Naive thymus-derived CD4-positive, alpha-beta T cell (primary cell): ENCODE measurements at regions not wholly inside any gene's neighbourhood (a gene's known extent, or its start where the extent isn't known, plus 50 kb on each side); places are given as distances from the start of the nearest gene placed in this dataset.

Experiments used
- ATAC-seq: fragments of 150-1000 bp; cut with Tn5 transposase; 2 replicates; pipeline ENCODE4 v1.10.0; 2021; ENCODE audit warnings: mild to moderate bottlenecking, moderate library complexity
- CTCF ChIA-PET: fragments of 350-600 bp; sonication (Branson Sonifier 250); formaldehyde crosslinking; loops from one replicate; lab custom pipeline; 2021; ENCODE audit warnings: antibody characterized with exemption; lab: Charles Lee
- POLR2A ChIA-PET: fragments of 350-600 bp; sonication (Branson Sonifier 250); formaldehyde crosslinking; loops from one replicate; lab custom pipeline; 2021; ENCODE audit warnings: antibody characterized with exemption, inconsistent platforms; lab: Charles Lee
- DNase-seq, 9 donors: peaks; one replicate each; pipeline versions ENCODE4 v3.0.0 to v3.0.0-alpha.2; 2020 to 2022; ENCODE audit warnings: mixed read lengths in 1 of 9
- H3K27ac ChIP-seq: one replicate; pipeline ENCODE4 v1.7.0; 2013; ENCODE audit warnings: mild to moderate bottlenecking, low read depth, low read length, moderate library complexity
- H3K27me3 ChIP-seq, 2 donors: one replicate each; pipeline ENCODE4 v1.7.0; 2013; ENCODE audit warnings: low read length in 2 of 2, mild to moderate bottlenecking in 2 of 2, moderate library complexity in 2 of 2; ENCODE audit not compliant: control insufficient read depth in 2 of 2, insufficient read depth in 2 of 2
- H3K36me3 ChIP-seq, 3 experiments: 1 replicate in 2 of 3; 2 replicates in 1 of 3; pipeline ENCODE4 v1.7.0; 2013; ENCODE audit warnings: low read length in 3 of 3, mild to moderate bottlenecking in 3 of 3, moderate library complexity in 1 of 3; ENCODE audit not compliant: insufficient read depth in 3 of 3, control insufficient read depth in 2 of 3
- H3K4me1 ChIP-seq, 2 donors: one replicate each; pipeline ENCODE4 v1.7.0; 2013; ENCODE audit warnings: low read length in 2 of 2, mild to moderate bottlenecking in 2 of 2, moderate library complexity in 1 of 2; ENCODE audit not compliant: control insufficient read depth in 2 of 2, insufficient read depth in 2 of 2
- H3K4me3 ChIP-seq: 2 replicates; pipeline ENCODE4 v1.7.0; 2013; ENCODE audit warnings: mild to moderate bottlenecking, low read length
- H3K9me3 ChIP-seq, 3 experiments: 1 replicate in 2 of 3; 2 replicates in 1 of 3; pipeline ENCODE4 v1.7.0; 2013; ENCODE audit warnings: low read length in 3 of 3; ENCODE audit not compliant: control insufficient read depth in 2 of 3
- H3K27ac Mint-ChIP-seq, 9 donors: one replicate each; pipeline ENCODE4 v1.8.0; 2020 to 2022; ENCODE audit warnings: mixed read lengths in 9 of 9, mild to moderate bottlenecking in 8 of 9, moderate library complexity in 5 of 9, inconsistent platforms in 2 of 9
- H3K27me3 Mint-ChIP-seq, 5 donors: one replicate each; pipeline ENCODE4 v1.8.0; 2021 to 2022; ENCODE audit warnings: mixed read lengths in 5 of 5, mild to moderate bottlenecking in 1 of 5
- H3K36me3 Mint-ChIP-seq, 5 donors: one replicate each; pipeline ENCODE4 v1.8.0; 2020 to 2022; ENCODE audit warnings: mixed read lengths in 5 of 5, mild to moderate bottlenecking in 3 of 5, inconsistent platforms in 1 of 5
- H3K4me1 Mint-ChIP-seq, 7 donors: one replicate each; pipeline ENCODE4 v1.8.0; 2020 to 2022; ENCODE audit warnings: mixed read lengths in 7 of 7, mild to moderate bottlenecking in 3 of 7, inconsistent platforms in 1 of 7
- H3K4me3 Mint-ChIP-seq, 10 donors: one replicate each; pipeline ENCODE4 v1.8.0; 2020 to 2022; ENCODE audit warnings: mild to moderate bottlenecking in 10 of 10, mixed read lengths in 10 of 10, moderate library complexity in 6 of 10, inconsistent platforms in 2 of 10
- H3K9me3 Mint-ChIP-seq, 11 donors: one replicate each; pipeline ENCODE4 v1.8.0; 2020 to 2022; ENCODE audit warnings: mixed read lengths in 11 of 11, mild to moderate bottlenecking in 4 of 11, inconsistent platforms in 1 of 11, moderate library complexity in 1 of 11
- intact Hi-C, 2 donors: fragments of 100-400 bp; cut with micrococcal nuclease; formaldehyde crosslinking; loops; one replicate each; pipeline ENCODE4 v1.15.1; 2023

- CTCF ChIA-PET, result no interaction called here
- Histone ChIP-seq H3K4me3 (no peak overlapping the region), H3K9me3 (no peaks in the 10 kb centered on the region), H3K27me3 (no peaks in the 10 kb centered on the region), H3K36me3 (no peaks in the 10 kb centered on the region), H3K27ac (no peak overlapping the region), H3K4me1 (no peaks in the 10 kb centered on the region)
- POLR2A ChIA-PET, result no interaction called here
- ATAC-seq, result no peak
- intact Hi-C loops, result no loop called here
- H3K36me3 Mint-ChIP-seq, result no peaks in the 10 kb centered on the region
- H3K4me3 Mint-ChIP-seq, result no peak overlapping the region
- H3K27me3 Mint-ChIP-seq, result peaks cover 0 to 13% (median 8%) of the 10 kb centered on the region in 5 donors
- DNase-seq, result no peak
- peaks cover 0 to 3% (median 0%) of the 10 kb centered on the region in 11 donors for H3K9me3 Mint-ChIP-seq
- H3K27ac Mint-ChIP-seq, result no peak overlapping the region
- H3K4me1 Mint-ChIP-seq, result peaks cover 0 to 2% (median 0%) of the 10 kb centered on the region in 7 donors
These were observed 60.9 kb upstream of the NMNAT3 start for GRCh38 chr3:139738697-139739096.

GRCh38 chr3:139737682-139738361 lies 60.0 kb upstream of the NMNAT3 start:
- intact Hi-C loops, result no loop called here
- ChIA-PET CTCF (no interaction called here), POLR2A (no interaction called here)
- Mint-ChIP-seq H3K27ac (no peak overlapping the region), H3K4me3 (no peak overlapping the region), H3K27me3 (peaks cover 0 to 16% (median 4%) of the 10 kb centered on the region in 5 donors), H3K4me1 (peaks cover 0 to 2% (median 0%) of the 10 kb centered on the region in 7 donors), H3K9me3 (peaks cover 0 to 7% (median 0%) of the 10 kb centered on the region in 11 donors), H3K36me3 (no peaks in the 10 kb centered on the region)
- ATAC-seq (no peak), DNase-seq (no peak)
- H3K27me3 ChIP-seq, result no peaks in the 10 kb centered on the region
- no peaks in the 10 kb centered on the region for H3K36me3 ChIP-seq
- no peak overlapping the region for H3K27ac ChIP-seq
- H3K9me3 ChIP-seq, result no peaks in the 10 kb centered on the region
- no peaks in the 10 kb centered on the region for H3K4me1 ChIP-seq
- H3K4me3 ChIP-seq, result no peak overlapping the region

GRCh38 chr3:139735191-139735590 lies 57.4 kb upstream of the NMNAT3 start:
- Histone ChIP-seq H3K27me3 (no peaks in the 10 kb centered on the region), H3K4me1 (no peaks in the 10 kb centered on the region), H3K27ac (no peak overlapping the region), H3K9me3 (no peaks in the 10 kb centered on the region), H3K4me3 (no peak overlapping the region), H3K36me3 (no peaks in the 10 kb centered on the region)
- no peaks in the 10 kb centered on the region for H3K36me3 Mint-ChIP-seq
- H3K27me3 Mint-ChIP-seq, result peaks cover 0 to 20% (median 10%) of the 10 kb centered on the region in 5 donors
- ATAC-seq (no peak), DNase-seq (no peak)
- intact Hi-C loops, result no loop called here
- peaks cover 0 to 2% (median 0%) of the 10 kb centered on the region in 7 donors for H3K4me1 Mint-ChIP-seq
- H3K9me3 Mint-ChIP-seq, result peaks cover 0 to 7% (median 0%) of the 10 kb centered on the region in 11 donors
- H3K27ac Mint-ChIP-seq, result no peak overlapping the region
- H3K4me3 Mint-ChIP-seq, result no peak overlapping the region
- CTCF ChIA-PET, result no interaction called here
- POLR2A ChIA-PET, result no interaction called here

- H3K9me3 ChIP-seq, result no peaks in the 10 kb centered on the region
- no peak overlapping the region for H3K27ac Mint-ChIP-seq
- H3K27me3 ChIP-seq, result no peaks in the 10 kb centered on the region
- H3K4me3 Mint-ChIP-seq, result no peak overlapping the region
- no peaks in the 10 kb centered on the region for H3K36me3 Mint-ChIP-seq
- peaks cover 0 to 20% (median 10%) of the 10 kb centered on the region in 5 donors for H3K27me3 Mint-ChIP-seq
- H3K4me1 ChIP-seq, result no peaks in the 10 kb centered on the region
- no peak overlapping the region for H3K4me3 ChIP-seq
- DNase-seq, result no peak
- H3K4me1 Mint-ChIP-seq, result peaks cover 0 to 2% (median 0%) of the 10 kb centered on the region in 7 donors
- POLR2A ChIA-PET, result no interaction called here
- no peak overlapping the region for H3K27ac ChIP-seq
- CTCF ChIA-PET, result no interaction called here
- peaks cover 0 to 7% (median 0%) of the 10 kb centered on the region in 11 donors for H3K9me3 Mint-ChIP-seq
- no peak for ATAC-seq
- no peaks in the 10 kb centered on the region for H3K36me3 ChIP-seq
- intact Hi-C loops, result no loop called here
These were observed 55.0 kb upstream of the NMNAT3 start for GRCh38 chr3:139732729-139733128.

DNA sequence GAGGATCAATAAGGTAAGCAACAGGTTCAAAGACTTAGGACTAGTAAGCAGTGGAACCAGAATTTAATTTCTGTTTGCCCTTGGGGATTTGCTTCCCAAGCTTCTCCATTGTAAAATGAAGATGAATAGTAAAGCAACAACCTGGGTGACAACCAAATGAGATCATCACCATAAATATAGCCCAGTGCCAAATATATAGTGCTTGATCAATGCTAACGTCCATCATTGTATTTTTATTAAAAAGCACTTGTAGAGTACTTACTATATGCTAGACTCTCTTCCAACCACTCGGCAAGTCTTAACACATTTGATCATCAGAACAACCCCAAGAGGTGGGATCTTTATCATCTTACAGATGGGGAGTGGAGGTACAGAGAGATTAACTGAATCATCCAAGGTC lies 51.5 kb upstream of the NMNAT3 start:
- Mint-ChIP-seq H3K27me3 (peaks cover 2 to 24% (median 5%) of the 10 kb centered on the region in 5 donors), H3K36me3 (peaks cover 0 to 4% (median 0%) of the 10 kb centered on the region in 5 donors), H3K4me1 (no peaks in the 10 kb centered on the region), H3K4me3 (no peak overlapping the region), H3K9me3 (peaks cover 0 to 7% (median 0%) of the 10 kb centered on the region in 11 donors), H3K27ac (no peak overlapping the region)
- POLR2A ChIA-PET, result no interaction called here
- Histone ChIP-seq H3K27me3 (no peaks in the 10 kb centered on the region), H3K27ac (no peak overlapping the region), H3K4me3 (no peak overlapping the region), H3K36me3 (no peaks in the 10 kb centered on the region), H3K4me1 (no peaks in the 10 kb centered on the region), H3K9me3 (no peaks in the 10 kb centered on the region)
- ATAC-seq (no peak), DNase-seq (no peak)
- CTCF ChIA-PET, result no interaction called here
- intact Hi-C loops, result no loop called here

- H3K36me3 ChIP-seq, result no peaks in the 10 kb centered on the region
- H3K36me3 Mint-ChIP-seq, result peaks cover 0 to 4% (median 0%) of the 10 kb centered on the region in 5 donors
- no peak overlapping the region for H3K4me3 Mint-ChIP-seq
- no peaks in the 10 kb centered on the region for H3K4me1 ChIP-seq
- H3K4me1 Mint-ChIP-seq, result no peaks in the 10 kb centered on the region
- peaks cover 0 to 5% (median 0%) of the 10 kb centered on the region in 11 donors for H3K9me3 Mint-ChIP-seq
- H3K9me3 ChIP-seq, result no peaks in the 10 kb centered on the region
- ATAC-seq (no peak), DNase-seq (no peak)
- intact Hi-C loops, result no loop called here
- no peaks in the 10 kb centered on the region for H3K27me3 ChIP-seq
- H3K27ac ChIP-seq, result no peak overlapping the region
- no peak overlapping the region for H3K4me3 ChIP-seq
- CTCF ChIA-PET, result no interaction called here
- no peak overlapping the region for H3K27ac Mint-ChIP-seq
- peaks cover 2 to 23% (median 9%) of the 10 kb centered on the region in 5 donors for H3K27me3 Mint-ChIP-seq
- POLR2A ChIA-PET, result no interaction called here
These were observed 50.6 kb upstream of the NMNAT3 start for GRCh38 chr3:139728414-139728813.
